GM23338 (cell line): ENCODE measurements at regions not wholly inside any gene's neighbourhood (a gene's known extent, or its start where the extent isn't known, plus 50 kb on each side); places are given as distances from the start of the nearest gene placed in this dataset.

Experiments
- ATAC-seq: fragments of 200-7000 bp; cut with Tn5 transposase; 3 replicates; pipeline ENCODE4 v1.9.1; 2020
- DNase-seq: peaks from one replicate; pipeline ENCODE4 v3.0.0-alpha.2; 2015; ENCODE audit warnings: low spot score
- H2AFZ ChIP-seq: fragments of 200-600 bp; sonication (generic); 2 replicates; pipeline ENCODE4 v1.8.0; 2016; ENCODE audit warnings: antibody characterized with exemption, mild to moderate bottlenecking, moderate library complexity
- H3F3A ChIP-seq: fragments of 200-600 bp; sonication (generic); replicated peaks from 2 replicates; pipeline ENCODE4 v1.8.0; 2017; ENCODE audit warnings: antibody characterized with exemption, mixed run types, low read depth
- H3K27ac ChIP-seq: fragments of 200-600 bp; sonication (generic); 2 replicates; pipeline ENCODE4 v1.6.1; 2016; ENCODE audit warnings: low read depth
- H3K27me3 ChIP-seq: fragments of 200-600 bp; sonication (generic); 2 replicates; pipeline ENCODE4 v1.8.0; 2016; ENCODE audit warnings: mild to moderate bottlenecking, mixed run types, moderate library complexity; ENCODE audit not compliant: insufficient read depth
- H3K36me3 ChIP-seq: fragments of 200-600 bp; sonication (generic); 2 replicates; pipeline ENCODE4 v1.8.0; 2016; ENCODE audit warnings: mild to moderate bottlenecking; ENCODE audit not compliant: insufficient read depth
- H3K4me1 ChIP-seq: fragments of 200-600 bp; sonication (generic); 2 replicates; pipeline ENCODE4 v1.8.0; 2016; ENCODE audit warnings: mild to moderate bottlenecking, moderate library complexity; ENCODE audit not compliant: insufficient read depth
- H3K4me2 ChIP-seq: fragments of 200-600 bp; sonication (generic); 2 replicates; pipeline ENCODE4 v1.7.1; 2017; ENCODE audit warnings: mixed run types
- H3K4me3 ChIP-seq: fragments of 200-600 bp; sonication (generic); 2 replicates; pipeline ENCODE4 v1.6.1; 2016; ENCODE audit warnings: mixed run types
- H3K79me2 ChIP-seq: fragments of 200-600 bp; sonication (generic); replicated peaks from 2 replicates; pipeline ENCODE4 v1.8.0; 2017; ENCODE audit warnings: mild to moderate bottlenecking; ENCODE audit not compliant: insufficient read depth
- H3K9me2 ChIP-seq: fragments of 200-600 bp; sonication (generic); 2 replicates; pipeline ENCODE4 v1.8.0; 2017; ENCODE audit not compliant: insufficient read depth
- H4K20me1 ChIP-seq: fragments of 200-600 bp; sonication (generic); replicated peaks from 2 replicates; pipeline ENCODE4 v1.8.0; 2017; ENCODE audit warnings: mild to moderate bottlenecking; ENCODE audit not compliant: insufficient read depth
- H3K27ac Mint-ChIP-seq: 2 replicates; pipeline ENCODE4 v1.8.0; 2020; ENCODE audit warnings: inconsistent platforms, mild to moderate bottlenecking, moderate library complexity, mixed read lengths
- H3K27me3 Mint-ChIP-seq: 3 replicates; pipeline ENCODE4 v1.8.0; 2022; ENCODE audit warnings: low read depth, mild to moderate bottlenecking, moderate library complexity, mixed read lengths, inconsistent platforms; ENCODE audit not compliant: insufficient read depth, poor library complexity
- H3K36me3 Mint-ChIP-seq: 3 replicates; pipeline ENCODE4 v1.8.0; 2021; ENCODE audit warnings: low read depth, mild to moderate bottlenecking, inconsistent platforms, moderate library complexity, mixed read lengths
- H3K4me1 Mint-ChIP-seq: 3 replicates; pipeline ENCODE4 v1.8.0; 2020; ENCODE audit warnings: mild to moderate bottlenecking, inconsistent platforms, mixed read lengths
- H3K4me3 Mint-ChIP-seq: 3 replicates; pipeline ENCODE4 v1.8.0; 2021; ENCODE audit warnings: moderate library complexity, mild to moderate bottlenecking, inconsistent platforms, mixed read lengths
- H3K9me3 Mint-ChIP-seq: 3 replicates; pipeline ENCODE4 v1.8.0; 2020; ENCODE audit warnings: moderate library complexity, mild to moderate bottlenecking, inconsistent platforms, mixed read lengths
- CREB1 ChIP-seq: fragments of 250-450 bp; sonication (Bioruptor Pico); IDR thresholded peaks from 2 replicates; pipeline ENCODE4 v1.5.0; 2020; ENCODE audit warnings: low read depth, mild to moderate bottlenecking, moderate library complexity
- EZH2 ChIP-seq: fragments of 200-600 bp; sonication (generic); IDR thresholded peaks from one replicate; pipeline ENCODE4 v1.8.0; 2017; ENCODE audit warnings: antibody characterized with exemption, mild to moderate bottlenecking, low read depth; ENCODE audit not compliant: unreplicated experiment
- EZH2phosphoT487 ChIP-seq: fragments of 200-600 bp; sonication (generic); IDR thresholded peaks from one replicate; pipeline ENCODE4 v1.8.1; 2018; ENCODE audit warnings: antibody characterized with exemption; ENCODE audit not compliant: unreplicated experiment
- JUNB ChIP-seq: IDR thresholded peaks from one replicate; pipeline ENCODE4 v1.6.1; 2016; ENCODE audit warnings: antibody characterized with exemption; ENCODE audit not compliant: unreplicated experiment
- NANOG ChIP-seq: IDR thresholded peaks from 2 replicates; pipeline ENCODE4 v1.6.1; 2016; ENCODE audit warnings: antibody characterized with exemption, borderline replicate concordance
- STAT1 ChIP-seq: IDR thresholded peaks from one replicate; pipeline ENCODE4 v1.6.1; 2016; ENCODE audit warnings: antibody characterized with exemption; ENCODE audit not compliant: unreplicated experiment
- ZNF331 ChIP-seq: fragments of 250-450 bp; sonication (Bioruptor Pico); IDR thresholded peaks from 2 replicates; pipeline ENCODE4 v1.5.0; 2020; ENCODE audit warnings: low read depth, mild to moderate bottlenecking, moderate library complexity
- TF ChIP-seq, protein P1 (sequence below), 2 experiments: fragments of 200-600 bp in 1 of 2; sonication (generic) in 1 of 2; conservative IDR thresholded peaks; 2 replicates each; pipeline versions ENCODE4 v1.5.1 to v1.6.1; 2016 to 2017; ENCODE audit warnings: antibody characterized with exemption in 2 of 2, low read depth in 2 of 2, mild to moderate bottlenecking in 2 of 2, moderate library complexity in 1 of 2
- TF ChIP-seq, protein P2 (sequence below): fragments of 250-450 bp; sonication (Bioruptor Pico); IDR thresholded peaks from 2 replicates; pipeline ENCODE4 v1.5.0; 2020; ENCODE audit warnings: mild to moderate bottlenecking, moderate library complexity
- TF ChIP-seq, protein P3 (sequence below): IDR thresholded peaks from one replicate; pipeline ENCODE4 v1.6.1; 2018; ENCODE audit warnings: antibody characterized with exemption; ENCODE audit not compliant: unreplicated experiment
- TF ChIP-seq, protein P4 (sequence below): IDR thresholded peaks from 2 replicates; pipeline ENCODE4 v1.6.1; 2016; ENCODE audit warnings: antibody characterized with exemption

DNA sequence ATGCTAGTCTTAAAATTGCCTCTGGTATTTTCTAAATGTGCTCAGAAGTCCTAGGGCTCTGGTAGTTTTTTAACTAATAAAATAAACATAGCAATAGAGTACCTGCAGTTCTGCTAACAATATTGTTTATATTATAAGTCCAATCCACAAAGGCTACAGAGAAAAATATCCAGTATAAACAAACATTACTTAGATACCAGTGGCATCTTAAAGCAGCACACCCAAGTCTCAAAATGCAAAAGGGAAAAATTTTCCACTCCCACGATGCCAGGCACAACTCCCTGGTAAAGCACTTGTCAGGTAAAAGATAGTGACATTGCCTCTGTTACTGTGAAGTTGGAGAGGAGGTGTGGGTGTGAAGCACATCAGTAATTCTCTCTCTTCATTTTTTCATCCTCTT lies 123.3 kb downstream of the OGFRL1 start (continued):
- TF ChIP-seq JUNB (no peak), EZH2phosphoT487 (no peak), EZH2 (no peak), STAT1 (no peak)

DNA sequence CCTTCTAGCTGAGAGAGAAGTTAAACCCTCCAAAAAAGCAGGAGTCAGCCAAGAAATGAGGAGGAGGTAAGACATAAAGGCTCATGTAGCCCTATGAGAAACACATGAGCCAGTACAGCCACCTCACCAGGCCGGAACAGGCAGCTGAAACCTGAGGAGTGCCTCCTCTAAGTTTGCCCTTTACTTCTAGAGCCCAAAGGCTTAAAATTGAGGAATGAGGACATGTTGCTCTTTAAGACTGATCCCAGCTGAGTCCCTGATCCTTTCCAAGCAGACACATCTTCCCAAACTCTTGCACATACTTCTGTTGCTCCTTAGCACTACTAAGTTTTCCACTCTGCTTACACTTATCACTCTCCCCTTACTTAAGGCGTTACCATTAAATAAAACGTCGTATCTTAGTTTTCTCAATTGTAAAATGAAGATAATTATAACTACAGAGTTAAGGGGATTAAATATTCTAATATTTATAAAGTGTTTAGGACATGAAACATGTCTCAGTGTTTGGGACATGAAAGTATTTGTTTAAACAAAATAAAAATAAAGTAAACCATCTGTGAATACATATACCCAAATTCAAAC lies 124.0 kb downstream of the OGFRL1 start:
- H3F3A ChIP-seq, result no peaks in the 10 kb centered on the region
- H3K27me3 ChIP-seq, result no peaks in the 10 kb centered on the region
- no peak overlapping the region for H3K4me2 ChIP-seq
- no peak overlapping the region for H2AFZ ChIP-seq
- no peaks in the 10 kb centered on the region for H3K9me2 ChIP-seq
- no peaks in the 10 kb centered on the region for H3K36me3 ChIP-seq
- peaks cover 4% of the 10 kb centered on the region for H3K4me1 ChIP-seq
- H3K36me3 Mint-ChIP-seq, result no peaks in the 10 kb centered on the region
- peaks cover 8% of the 10 kb centered on the region; the same call in 2 of the 3 replicates for H3K4me1 Mint-ChIP-seq
- ATAC-seq (peak; percentile 72), DNase-seq (no peak)
- H3K27ac ChIP-seq, result no peak overlapping the region
- peaks cover 2% of the 10 kb centered on the region for H3K27me3 Mint-ChIP-seq
- H3K27ac Mint-ChIP-seq, result no peak overlapping the region
- no peaks in the 10 kb centered on the region for H3K79me2 ChIP-seq
- H3K4me3 ChIP-seq, result no peak overlapping the region
- no peak for TF ChIP-seq EZH2phosphoT487
- TF ChIP-seq, protein P1, sequence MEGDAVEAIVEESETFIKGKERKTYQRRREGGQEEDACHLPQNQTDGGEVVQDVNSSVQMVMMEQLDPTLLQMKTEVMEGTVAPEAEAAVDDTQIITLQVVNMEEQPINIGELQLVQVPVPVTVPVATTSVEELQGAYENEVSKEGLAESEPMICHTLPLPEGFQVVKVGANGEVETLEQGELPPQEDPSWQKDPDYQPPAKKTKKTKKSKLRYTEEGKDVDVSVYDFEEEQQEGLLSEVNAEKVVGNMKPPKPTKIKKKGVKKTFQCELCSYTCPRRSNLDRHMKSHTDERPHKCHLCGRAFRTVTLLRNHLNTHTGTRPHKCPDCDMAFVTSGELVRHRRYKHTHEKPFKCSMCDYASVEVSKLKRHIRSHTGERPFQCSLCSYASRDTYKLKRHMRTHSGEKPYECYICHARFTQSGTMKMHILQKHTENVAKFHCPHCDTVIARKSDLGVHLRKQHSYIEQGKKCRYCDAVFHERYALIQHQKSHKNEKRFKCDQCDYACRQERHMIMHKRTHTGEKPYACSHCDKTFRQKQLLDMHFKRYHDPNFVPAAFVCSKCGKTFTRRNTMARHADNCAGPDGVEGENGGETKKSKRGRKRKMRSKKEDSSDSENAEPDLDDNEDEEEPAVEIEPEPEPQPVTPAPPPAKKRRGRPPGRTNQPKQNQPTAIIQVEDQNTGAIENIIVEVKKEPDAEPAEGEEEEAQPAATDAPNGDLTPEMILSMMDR (conservative IDR thresholded peaks at IDR 0.05; ENCODE audit: low read depth in 2 of 2), result no peak
- no peak for TF ChIP-seq CREB1 (CRISPR knock-in tag)
- TF ChIP-seq ZNF331 (CRISPR knock-in tag), result no peak
- TF ChIP-seq NANOG, result no peak
- TF ChIP-seq, protein P2, sequence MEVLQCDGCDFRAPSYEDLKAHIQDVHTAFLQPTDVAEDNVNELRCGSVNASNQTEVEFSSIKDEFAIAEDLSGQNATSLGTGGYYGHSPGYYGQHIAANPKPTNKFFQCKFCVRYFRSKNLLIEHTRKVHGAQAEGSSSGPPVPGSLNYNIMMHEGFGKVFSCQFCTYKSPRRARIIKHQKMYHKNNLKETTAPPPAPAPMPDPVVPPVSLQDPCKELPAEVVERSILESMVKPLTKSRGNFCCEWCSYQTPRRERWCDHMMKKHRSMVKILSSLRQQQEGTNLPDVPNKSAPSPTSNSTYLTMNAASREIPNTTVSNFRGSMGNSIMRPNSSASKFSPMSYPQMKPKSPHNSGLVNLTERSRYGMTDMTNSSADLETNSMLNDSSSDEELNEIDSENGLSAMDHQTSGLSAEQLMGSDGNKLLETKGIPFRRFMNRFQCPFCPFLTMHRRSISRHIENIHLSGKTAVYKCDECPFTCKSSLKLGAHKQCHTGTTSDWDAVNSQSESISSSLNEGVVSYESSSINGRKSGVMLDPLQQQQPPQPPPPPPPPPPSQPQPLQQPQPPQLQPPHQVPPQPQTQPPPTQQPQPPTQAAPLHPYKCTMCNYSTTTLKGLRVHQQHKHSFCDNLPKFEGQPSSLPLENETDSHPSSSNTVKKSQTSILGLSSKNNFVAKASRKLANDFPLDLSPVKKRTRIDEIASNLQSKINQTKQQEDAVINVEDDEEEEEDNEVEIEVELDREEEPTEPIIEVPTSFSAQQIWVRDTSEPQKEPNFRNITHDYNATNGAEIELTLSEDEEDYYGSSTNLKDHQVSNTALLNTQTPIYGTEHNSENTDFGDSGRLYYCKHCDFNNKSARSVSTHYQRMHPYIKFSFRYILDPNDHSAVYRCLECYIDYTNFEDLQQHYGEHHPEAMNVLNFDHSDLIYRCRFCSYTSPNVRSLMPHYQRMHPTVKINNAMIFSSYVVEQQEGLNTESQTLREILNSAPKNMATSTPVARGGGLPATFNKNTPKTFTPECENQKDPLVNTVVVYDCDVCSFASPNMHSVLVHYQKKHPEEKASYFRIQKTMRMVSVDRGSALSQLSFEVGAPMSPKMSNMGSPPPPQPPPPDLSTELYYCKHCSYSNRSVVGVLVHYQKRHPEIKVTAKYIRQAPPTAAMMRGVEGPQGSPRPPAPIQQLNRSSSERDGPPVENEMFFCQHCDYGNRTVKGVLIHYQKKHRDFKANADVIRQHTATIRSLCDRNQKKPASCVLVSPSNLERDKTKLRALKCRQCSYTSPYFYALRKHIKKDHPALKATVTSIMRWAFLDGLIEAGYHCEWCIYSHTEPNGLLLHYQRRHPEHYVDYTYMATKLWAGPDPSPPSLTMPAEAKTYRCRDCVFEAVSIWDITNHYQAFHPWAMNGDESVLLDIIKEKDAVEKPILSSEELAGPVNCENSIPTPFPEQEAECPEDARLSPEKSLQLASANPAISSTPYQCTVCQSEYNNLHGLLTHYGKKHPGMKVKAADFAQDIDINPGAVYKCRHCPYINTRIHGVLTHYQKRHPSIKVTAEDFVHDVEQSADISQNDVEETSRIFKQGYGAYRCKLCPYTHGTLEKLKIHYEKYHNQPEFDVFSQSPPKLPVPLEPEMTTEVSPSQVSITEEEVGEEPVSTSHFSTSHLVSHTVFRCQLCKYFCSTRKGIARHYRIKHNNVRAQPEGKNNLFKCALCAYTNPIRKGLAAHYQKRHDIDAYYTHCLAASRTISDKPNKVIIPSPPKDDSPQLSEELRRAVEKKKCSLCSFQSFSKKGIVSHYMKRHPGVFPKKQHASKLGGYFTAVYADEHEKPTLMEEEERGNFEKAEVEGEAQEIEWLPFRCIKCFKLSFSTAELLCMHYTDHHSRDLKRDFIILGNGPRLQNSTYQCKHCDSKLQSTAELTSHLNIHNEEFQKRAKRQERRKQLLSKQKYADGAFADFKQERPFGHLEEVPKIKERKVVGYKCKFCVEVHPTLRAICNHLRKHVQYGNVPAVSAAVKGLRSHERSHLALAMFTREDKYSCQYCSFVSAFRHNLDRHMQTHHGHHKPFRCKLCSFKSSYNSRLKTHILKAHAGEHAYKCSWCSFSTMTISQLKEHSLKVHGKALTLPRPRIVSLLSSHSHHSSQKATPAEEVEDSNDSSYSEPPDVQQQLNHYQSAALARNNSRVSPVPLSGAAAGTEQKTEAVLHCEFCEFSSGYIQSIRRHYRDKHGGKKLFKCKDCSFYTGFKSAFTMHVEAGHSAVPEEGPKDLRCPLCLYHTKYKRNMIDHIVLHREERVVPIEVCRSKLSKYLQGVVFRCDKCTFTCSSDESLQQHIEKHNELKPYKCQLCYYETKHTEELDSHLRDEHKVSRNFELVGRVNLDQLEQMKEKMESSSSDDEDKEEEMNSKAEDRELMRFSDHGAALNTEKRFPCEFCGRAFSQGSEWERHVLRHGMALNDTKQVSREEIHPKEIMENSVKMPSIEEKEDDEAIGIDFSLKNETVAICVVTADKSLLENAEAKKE (CRISPR knock-in tag), result no peak
- TF ChIP-seq, protein P3, sequence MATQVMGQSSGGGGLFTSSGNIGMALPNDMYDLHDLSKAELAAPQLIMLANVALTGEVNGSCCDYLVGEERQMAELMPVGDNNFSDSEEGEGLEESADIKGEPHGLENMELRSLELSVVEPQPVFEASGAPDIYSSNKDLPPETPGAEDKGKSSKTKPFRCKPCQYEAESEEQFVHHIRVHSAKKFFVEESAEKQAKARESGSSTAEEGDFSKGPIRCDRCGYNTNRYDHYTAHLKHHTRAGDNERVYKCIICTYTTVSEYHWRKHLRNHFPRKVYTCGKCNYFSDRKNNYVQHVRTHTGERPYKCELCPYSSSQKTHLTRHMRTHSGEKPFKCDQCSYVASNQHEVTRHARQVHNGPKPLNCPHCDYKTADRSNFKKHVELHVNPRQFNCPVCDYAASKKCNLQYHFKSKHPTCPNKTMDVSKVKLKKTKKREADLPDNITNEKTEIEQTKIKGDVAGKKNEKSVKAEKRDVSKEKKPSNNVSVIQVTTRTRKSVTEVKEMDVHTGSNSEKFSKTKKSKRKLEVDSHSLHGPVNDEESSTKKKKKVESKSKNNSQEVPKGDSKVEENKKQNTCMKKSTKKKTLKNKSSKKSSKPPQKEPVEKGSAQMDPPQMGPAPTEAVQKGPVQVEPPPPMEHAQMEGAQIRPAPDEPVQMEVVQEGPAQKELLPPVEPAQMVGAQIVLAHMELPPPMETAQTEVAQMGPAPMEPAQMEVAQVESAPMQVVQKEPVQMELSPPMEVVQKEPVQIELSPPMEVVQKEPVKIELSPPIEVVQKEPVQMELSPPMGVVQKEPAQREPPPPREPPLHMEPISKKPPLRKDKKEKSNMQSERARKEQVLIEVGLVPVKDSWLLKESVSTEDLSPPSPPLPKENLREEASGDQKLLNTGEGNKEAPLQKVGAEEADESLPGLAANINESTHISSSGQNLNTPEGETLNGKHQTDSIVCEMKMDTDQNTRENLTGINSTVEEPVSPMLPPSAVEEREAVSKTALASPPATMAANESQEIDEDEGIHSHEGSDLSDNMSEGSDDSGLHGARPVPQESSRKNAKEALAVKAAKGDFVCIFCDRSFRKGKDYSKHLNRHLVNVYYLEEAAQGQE, result no peak
- TF ChIP-seq JUNB, result no peak
- TF ChIP-seq, protein P4, sequence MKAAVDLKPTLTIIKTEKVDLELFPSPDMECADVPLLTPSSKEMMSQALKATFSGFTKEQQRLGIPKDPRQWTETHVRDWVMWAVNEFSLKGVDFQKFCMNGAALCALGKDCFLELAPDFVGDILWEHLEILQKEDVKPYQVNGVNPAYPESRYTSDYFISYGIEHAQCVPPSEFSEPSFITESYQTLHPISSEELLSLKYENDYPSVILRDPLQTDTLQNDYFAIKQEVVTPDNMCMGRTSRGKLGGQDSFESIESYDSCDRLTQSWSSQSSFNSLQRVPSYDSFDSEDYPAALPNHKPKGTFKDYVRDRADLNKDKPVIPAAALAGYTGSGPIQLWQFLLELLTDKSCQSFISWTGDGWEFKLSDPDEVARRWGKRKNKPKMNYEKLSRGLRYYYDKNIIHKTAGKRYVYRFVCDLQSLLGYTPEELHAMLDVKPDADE, result no peak
- H4K20me1 ChIP-seq, result no peaks in the 10 kb centered on the region
- H3K9me3 Mint-ChIP-seq, result no peaks in the 10 kb centered on the region
- no peak overlapping the region for H3K4me3 Mint-ChIP-seq
